HG02798 (cell line): ENCODE measurements at regions not wholly inside any gene's neighbourhood (a gene's known extent, or its start where the extent isn't known, plus 50 kb on each side); places are given as distances from the start of the nearest gene placed in this dataset.
"Not testable (repeated sequence)": the region's sequence is repeated elsewhere in the genome, so short reads cannot be mapped to it uniquely, and the experiment has no call there.

Experiments
- ATAC-seq: cut with Tn5 transposase; IDR thresholded peaks from one replicate; pipeline ENCODE4 v1.9.1; 2021; ENCODE audit warnings: mild to moderate bottlenecking; ENCODE audit not compliant: unreplicated experiment, poor library complexity

- no peak for ATAC-seq
These were observed 411.3 kb upstream of the ARRDC3 start for GRCh38 chr5:91794455-91794854.

- no peak for ATAC-seq
These were observed 404.6 kb upstream of the ARRDC3 start for GRCh38 chr5:91787718-91788117.

DNA sequence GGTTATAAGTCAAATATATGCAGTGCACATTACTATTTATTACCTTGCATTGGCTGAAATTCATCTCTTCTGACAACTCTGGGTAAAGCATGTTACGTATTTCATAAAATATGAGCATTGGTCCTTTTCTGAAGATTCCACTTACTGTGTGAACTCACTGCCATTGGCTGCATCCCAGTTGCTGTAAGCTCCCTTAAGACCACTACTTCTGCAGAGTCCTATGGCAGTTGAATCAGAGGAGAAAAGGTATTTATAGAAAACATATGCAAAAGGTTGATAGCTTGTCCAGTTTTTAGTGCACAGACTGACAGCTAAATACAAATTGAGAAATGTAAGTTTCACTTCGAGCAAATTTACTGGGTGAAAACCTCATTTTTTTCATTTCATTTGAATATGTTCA lies 394.6 kb upstream of the ARRDC3 start:
- ATAC-seq = no peak

- ATAC-seq = no peak
These were observed 393.1 kb upstream of the ARRDC3 start for GRCh38 chr5:91776249-91776648.

GRCh38 chr5:91770400-91770799 lies 387.3 kb upstream of the ARRDC3 start:
- ATAC-seq = no peak

DNA sequence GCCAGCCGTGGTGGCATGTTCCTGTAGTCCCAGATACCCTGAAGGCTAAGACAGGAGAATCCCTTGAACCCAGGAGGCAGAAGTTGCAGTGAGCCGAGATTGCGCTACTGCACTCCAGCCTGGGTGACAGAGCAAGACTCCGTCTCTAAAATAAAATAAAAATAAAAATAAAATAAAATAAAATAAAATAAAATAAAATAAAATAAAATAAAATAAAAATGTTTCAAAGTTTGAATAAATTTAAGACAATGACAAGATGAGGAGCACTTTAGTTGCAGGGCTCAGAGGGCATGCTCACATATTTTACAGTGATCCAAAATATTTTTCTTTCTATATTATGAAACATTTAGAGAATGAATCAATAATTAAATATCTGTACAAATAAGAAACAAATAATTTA lies 374.3 kb upstream of the ARRDC3 start:
- not testable (repeated sequence) for ATAC-seq

DNA sequence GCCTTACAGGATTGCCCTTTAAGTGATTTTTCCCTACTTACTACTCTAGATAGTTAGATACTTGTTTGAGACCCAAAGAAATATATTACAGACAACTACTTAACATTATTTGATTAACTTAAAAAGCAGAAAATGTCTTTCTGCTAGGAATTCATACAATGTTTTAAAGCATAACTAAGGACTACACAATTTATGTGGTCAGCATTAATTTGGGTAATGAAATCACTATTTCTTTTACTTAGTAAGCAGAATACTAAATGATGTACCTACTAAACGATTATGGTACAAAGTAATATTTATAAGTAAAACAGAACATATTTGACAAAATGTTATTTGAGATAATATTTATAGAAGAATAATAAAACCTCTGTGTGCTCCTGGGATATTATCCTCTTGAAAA lies 371.9 kb upstream of the ARRDC3 start:
- no peak for ATAC-seq

GRCh38 chr5:91744470-91744869 lies 361.4 kb upstream of the ARRDC3 start:
- ATAC-seq = not testable (repeated sequence)

DNA sequence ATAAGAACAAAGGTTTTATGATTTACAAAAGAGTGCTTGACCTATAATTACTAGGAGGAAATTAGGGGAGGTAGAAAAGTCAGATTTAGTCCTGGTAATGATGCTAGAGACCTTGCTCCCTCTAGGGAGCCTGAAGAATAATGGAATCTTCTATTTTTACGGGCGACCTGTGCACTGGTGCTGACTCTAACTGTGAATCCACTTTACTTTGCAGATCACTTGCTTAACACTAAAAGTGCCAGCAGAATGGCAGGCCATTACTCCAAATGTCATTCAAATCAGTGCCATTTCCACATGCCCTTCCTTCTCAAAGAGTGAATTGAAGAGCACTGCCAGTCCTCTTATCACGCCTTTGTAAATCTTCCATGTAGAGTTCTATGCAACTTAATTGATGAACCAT lies 359.4 kb upstream of the ARRDC3 start:
- ATAC-seq = no peak

DNA sequence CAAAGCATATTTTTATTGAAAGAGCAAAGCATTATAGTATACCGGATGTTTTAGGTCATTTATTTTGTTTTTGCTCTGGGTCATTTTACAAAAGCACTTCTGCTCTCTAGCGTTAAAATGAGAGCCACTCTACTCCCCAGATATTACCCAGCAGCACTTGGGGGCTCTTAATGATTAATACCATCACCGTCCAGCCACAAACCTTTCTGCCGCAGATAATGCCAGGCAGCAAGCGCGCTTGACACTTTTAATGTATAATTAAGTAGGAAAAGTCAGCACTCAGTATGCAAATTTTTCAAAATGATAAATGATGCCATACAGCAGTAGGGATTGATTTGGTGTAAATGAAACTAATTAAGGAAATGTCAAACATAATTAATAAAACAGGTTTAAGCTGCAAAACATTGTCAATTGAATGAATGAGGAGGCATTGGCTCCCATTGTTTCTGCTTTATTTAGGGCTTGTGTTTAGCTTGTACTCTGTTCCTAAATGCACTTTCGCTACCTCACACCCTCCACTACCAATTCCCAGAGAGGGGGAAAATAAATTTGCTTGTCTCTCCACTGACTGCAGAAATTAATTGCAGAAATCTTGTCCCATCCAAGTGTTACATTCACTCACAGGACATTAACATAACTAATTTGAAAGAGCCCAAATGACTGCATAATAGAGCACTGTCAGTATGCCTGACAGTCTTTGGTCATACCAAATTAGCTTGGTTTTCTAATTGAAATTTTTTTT lies 358.8 kb upstream of the ARRDC3 start:
- no peak for ATAC-seq

DNA sequence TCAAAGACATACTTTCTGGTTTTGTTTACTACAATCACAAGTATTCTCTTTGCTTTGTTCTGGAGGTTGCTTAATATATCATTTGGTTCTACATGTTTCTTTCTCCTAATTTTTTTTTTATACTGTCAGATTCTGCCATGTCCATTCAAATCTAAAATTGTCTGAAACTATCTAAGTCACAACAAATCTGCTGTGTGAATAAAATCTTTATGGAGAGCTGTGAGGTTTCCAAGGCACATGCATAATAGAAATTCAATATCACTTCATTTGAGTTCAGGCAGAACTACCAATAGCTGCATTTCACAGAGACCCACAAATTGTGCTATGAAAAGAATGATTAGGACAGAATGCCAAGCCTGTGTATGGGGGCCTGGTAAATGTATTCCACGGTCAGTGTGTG lies 346.9 kb upstream of the ARRDC3 start:
- ATAC-seq = no peak

DNA sequence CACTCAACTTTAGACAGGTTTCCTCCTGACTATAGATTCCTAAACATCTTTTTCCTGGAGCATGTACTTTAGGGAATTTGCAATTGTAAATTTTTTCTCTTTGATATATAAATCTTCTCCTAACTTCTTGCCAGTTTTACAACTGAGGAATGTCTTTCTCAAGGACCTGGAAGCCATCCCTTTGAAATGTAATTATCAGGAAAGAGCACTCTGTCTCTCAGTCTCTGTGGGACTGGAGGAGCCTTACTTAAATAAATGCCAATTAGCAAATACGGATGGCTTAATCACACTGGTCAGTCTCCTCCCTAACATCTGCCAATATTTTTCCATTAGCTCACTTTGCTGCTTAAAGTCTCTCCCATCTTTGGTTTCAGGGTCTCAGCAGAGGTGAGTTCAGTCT lies 344.3 kb upstream of the ARRDC3 start:
- no peak for ATAC-seq

DNA sequence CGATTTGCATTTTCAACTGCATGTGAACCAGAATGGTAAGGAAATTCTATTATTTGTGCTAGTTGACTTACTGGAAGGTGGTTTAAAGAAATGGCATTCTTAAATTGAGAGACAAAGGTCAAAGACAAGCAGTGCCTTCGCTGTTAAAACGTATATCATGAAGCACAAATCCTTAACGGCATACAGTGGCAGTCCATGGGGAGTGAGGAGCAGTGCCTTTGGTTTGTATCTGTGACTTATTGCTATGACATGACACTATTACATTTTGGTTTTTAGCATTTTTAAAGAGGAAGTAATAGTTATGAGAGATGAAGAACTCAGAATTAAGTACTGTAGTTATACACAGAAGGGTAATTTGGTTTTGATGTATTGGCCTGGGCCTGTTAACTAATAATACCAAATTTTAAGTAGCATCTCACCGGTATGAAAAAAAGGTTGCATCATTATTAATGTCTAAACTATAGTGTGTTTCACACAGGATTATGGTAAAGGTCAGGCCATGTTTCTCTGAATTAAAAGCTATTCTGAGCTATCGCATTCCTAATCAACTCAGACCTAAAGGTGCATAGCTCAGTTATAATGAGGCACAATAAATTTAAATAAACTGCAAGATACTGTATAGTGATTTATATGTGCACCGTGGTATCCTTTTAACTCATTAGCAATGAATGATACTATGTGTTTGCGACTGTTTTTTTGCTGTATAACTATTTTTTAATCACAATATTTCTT lies 339.8 kb upstream of the ARRDC3 start:
- no peak for ATAC-seq

GRCh38 chr5:91712718-91713117 lies 329.6 kb upstream of the ARRDC3 start:
- ATAC-seq = no peak

DNA sequence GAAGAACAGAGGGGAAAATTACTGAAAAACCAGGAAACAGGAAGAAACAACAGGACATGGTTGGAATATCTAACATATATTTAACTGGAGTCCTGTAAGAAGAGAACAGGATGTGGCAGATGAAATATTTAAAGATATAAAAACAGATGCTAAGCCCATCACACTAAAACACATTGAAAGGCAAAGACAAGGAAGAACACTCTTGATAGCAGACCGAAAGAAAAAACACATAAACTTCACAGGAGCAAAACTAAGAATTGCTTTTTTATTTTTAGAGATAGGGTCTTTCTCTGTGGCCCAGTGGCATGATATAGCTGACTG lies 324.4 kb upstream of the ARRDC3 start:
- no peak for ATAC-seq

GRCh38 chr5:91706785-91707520 lies 323.8 kb upstream of the ARRDC3 start:
- ATAC-seq = no peak

DNA sequence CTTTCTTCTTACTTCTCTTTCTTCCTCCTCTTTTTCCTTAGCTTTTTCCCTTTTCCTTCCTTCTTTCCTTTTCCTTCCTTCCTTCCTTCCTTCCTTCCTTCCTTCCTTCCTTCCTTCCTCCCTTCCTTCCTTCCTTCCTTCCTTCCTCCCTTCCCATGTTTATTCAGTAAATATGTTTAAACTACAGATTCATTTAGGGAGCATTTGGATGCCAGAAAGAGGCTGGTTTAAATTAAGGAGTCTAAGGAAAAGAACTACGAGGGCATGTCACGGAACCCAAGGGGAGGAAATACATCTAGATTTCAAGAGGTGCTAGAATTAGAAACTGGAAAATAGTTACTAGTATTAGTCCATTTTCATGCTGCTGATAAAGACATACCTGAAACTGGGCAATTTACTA lies 320.0 kb upstream of the ARRDC3 start:
- ATAC-seq = no peak

DNA sequence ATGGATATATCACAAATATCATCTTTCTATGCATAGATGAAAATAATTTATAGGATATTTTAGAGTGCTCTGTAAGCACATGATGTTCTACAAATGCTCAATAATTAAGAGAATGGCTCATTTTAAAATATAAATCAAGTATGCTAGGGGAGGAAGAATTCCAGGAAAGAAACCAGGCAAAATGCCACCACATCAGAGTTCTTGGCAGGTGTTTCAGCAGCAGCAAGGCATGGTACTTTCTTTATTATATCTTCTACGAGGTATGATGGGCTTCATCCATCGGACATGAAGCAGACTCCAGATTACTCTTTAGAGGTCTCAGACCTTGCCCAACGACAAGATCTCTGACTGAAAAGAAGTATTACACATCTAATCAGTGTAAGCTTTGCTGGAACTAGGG lies 316.3 kb upstream of the ARRDC3 start:
- no peak for ATAC-seq

DNA sequence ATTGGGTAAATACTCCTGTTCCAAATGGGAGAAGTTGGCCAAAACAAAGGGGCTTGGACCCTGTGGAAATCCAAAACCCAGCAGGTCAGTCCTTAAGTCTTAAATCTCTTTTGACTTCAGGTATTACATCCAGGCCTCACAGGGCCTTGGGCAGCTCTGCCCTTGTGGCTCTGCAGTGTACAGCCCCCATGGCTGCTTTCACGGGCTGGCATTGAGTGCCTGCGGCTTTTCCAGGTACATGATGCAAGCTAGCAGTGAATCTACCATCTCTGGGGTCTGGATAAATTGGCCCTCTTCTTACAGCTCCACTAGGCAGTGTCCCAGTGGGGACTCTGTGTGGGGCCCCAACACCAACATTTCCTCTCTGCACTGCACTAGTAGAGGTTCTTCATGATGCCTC lies 308.5 kb upstream of the ARRDC3 start:
- ATAC-seq = no peak

- ATAC-seq = no peak
These were observed 307.8 kb upstream of the ARRDC3 start for GRCh38 chr5:91690921-91691320.

DNA sequence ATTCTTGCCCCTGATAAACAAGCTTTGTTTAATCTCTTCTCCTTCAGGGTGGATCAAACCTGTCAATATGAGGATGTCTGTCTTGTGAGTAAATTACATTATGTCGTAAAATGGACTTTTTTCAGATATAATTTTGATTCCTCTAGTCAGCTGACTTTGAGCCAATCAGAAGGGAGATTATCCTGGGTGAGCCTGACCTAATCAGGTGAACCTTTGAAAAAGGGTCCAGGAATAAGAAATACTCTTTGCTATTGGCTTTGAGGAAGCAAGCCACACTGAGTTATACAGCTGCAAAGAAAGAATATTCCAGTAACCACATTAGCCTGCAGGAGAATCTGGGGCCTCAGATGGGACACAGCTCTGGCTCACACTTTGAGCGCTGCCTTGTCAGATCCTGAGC lies 304.3 kb upstream of the ARRDC3 start:
- ATAC-seq = no peak

- ATAC-seq = no peak
These were observed 301.5 kb upstream of the ARRDC3 start for GRCh38 chr5:91684625-91685024.
